Skeletal muscle cell (primary cell): ENCODE measurements at regions not wholly inside any gene's neighbourhood (a gene's known extent, or its start where the extent isn't known, plus 50 kb on each side); places are given as distances from the start of the nearest gene placed in this dataset.
"Not testable (repeated sequence)": the region's sequence is repeated elsewhere in the genome, so short reads cannot be mapped to it uniquely, and the experiment has no call there.

Experiments used
- DNase-seq: peaks from one replicate; pipeline ENCODE4 v3.0.0-alpha.2; 2010; ENCODE audit warnings: low read depth
- H3K4me3 ChIP-seq: 2 replicates; pipeline ENCODE4 v1.5.1; 2011; ENCODE audit warnings: low read depth, mild to moderate bottlenecking, control low read depth, low read length, moderate library complexity

- DNase-seq, result no peak
- no peak overlapping the region for H3K4me3 ChIP-seq
These were observed 650.0 kb downstream of the UTRN start for GRCh38 chr6:144935181-144935580.

DNA sequence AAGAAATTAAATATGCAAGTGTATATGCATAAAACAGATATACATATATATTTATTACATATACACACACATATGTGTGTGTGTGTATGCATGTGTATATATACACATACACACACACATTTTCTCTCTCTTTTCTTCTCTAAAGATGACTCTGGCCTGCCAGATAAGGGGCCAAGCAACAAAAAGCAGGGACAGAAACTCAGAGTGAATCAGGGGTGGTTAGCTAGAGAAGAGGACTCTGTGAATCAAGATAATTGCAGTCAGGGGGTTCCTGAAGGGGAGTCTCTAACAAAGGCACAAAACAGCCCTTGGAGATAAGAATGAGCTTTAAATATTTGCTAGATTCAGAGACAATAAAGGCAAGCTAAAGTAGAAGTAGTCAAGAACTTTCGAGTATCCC is 650.5 kb downstream of the UTRN start:
- DNase-seq, result no peak
- H3K4me3 ChIP-seq, result no peak overlapping the region

DNA sequence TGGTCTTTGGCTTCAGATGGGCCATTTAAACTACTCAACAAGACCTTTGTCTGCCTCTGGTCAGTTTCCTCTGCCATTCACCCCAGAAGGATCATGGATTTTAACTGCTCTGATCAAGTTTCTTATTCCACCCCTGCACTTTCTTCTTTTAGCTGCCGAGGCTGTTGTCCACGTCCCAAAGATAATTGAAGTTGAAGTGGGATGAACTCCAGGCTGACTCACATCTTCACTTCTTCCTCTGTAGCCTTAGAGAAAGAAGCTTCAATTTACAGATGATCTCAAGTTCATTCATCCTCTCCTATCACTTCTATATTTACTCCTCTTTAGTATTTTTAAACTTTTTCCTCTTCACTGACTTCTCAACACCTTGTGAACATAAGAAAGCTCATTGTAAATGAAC is 651.6 kb downstream of the UTRN start:
- DNase-seq, result no peak
- H3K4me3 ChIP-seq, result no peak overlapping the region

DNA sequence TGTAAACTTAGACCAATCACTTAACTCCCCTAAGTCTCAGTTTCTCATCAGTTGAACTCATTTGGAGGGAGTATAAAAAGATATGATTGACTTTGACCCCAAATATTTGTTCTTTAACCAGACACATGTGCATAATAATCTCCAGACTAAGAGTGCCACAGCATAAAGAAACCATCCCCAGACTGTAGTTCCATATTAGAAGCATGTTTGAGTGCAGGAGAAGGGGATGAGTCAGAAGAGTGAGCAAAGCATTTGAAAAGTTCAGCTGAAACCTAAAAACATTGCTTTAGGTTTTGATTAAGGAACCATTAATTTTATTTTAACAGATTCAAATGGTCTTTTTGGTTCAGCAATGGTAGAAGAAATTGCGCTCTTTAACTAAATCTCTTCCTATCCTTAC is 654.8 kb downstream of the UTRN start:
- no peak for DNase-seq
- no peak overlapping the region for H3K4me3 ChIP-seq

DNA sequence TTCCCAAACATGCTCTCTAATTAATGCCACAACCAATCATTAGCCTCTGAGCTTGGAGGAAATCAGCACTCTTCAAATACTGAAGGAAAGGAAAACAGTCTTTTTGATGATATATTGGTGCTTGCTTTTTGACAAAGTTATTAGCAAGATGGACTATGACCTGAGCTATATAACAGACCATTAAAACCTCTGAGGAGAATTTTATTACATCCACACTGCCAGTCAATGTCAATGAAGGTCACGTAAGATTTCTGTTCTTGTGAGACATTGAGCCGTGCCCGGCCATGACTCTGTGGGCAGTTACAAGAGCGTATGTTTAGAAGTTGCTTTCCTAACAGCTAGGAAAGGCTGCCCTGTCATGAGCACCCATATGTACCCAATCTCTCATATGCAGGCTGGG is 659.0 kb downstream of the UTRN start:
- H3K4me3 ChIP-seq, result no peak overlapping the region
- DNase-seq, result no peak

DNA sequence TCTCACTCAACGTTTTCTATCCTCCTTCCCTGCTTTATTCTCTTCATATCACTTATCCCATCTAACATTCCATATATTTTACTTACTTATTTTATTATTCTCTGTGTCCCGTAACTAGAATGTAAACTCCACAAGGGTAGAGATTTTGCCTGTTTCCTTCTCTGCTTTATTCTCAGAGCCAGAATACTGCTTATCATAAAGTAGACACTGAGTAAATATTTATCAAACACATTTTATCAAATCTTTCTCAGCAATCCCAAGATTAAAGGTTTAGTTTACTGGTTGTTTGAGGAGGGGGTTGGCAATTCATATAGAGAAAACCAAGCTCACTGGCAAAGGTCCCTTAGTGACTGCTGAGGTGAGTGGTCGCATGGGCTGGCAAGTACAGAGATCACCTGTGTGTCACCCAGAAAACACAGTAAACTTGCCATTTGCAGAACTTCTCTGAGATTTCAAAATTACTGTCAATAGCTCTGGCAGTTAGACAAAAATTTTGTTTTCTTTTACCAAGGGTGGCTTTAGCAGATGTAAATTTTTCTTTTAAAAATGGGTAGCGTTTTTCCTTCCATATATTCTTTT is 662.4 kb downstream of the UTRN start:
- no peak for DNase-seq
- H3K4me3 ChIP-seq, result no peak overlapping the region

GRCh38 chr6:144951730-144952437 is 666.7 kb downstream of the UTRN start:
- no peak for DNase-seq
- no peak overlapping the region for H3K4me3 ChIP-seq

GRCh38 chr6:144952456-144953240 is 667.5 kb downstream of the UTRN start:
- no peak overlapping the region for H3K4me3 ChIP-seq
- no peak for DNase-seq

GRCh38 chr6:144953552-144954240 is 668.6 kb downstream of the UTRN start:
- no peak for DNase-seq
- no peak overlapping the region for H3K4me3 ChIP-seq

DNA sequence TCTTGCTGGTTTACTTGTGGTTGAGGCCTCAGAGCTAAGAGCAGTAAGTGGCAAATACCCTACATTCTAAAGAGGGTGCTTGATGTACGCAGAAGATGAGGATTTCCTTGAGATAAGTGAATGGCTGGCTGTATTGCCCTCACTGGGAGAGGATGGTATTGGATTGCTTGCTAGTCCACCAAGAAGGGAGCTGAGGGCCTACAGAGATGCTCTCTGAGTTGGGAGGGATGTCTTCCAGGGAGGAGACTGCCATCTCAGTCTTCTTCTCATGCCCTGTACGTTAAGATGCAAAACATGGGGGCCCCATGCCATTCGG is 669.1 kb downstream of the UTRN start:
- no peak for DNase-seq
- no peak overlapping the region for H3K4me3 ChIP-seq

DNA sequence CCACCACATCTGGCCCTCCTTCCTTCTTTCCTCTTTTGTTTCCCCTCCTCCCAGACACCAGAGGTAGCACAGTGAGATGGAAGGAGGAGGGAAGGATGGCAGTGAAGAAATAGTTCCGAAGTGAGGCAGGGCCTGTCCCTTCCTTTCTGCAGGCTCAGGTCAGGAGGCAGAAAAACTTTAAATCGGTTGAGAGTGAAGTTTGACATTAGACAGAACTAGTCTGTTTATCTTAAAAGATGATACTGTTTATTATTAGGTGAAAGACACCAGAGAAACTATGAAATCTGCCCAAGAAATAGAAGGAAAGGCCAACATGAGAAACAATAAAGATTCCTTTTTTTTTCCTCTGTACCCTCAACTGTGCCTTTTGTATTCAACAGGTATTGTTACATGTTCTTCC is 670.3 kb downstream of the UTRN start:
- no peak for DNase-seq

GRCh38 chr6:144955859-144956258 is 670.7 kb downstream of the UTRN start:
- H3K4me3 ChIP-seq, result no peak overlapping the region
- DNase-seq, result no peak

More for the DNA sequence above, 670.3 kb downstream of the UTRN start:
- H3K4me3 ChIP-seq, result no peak overlapping the region

DNA sequence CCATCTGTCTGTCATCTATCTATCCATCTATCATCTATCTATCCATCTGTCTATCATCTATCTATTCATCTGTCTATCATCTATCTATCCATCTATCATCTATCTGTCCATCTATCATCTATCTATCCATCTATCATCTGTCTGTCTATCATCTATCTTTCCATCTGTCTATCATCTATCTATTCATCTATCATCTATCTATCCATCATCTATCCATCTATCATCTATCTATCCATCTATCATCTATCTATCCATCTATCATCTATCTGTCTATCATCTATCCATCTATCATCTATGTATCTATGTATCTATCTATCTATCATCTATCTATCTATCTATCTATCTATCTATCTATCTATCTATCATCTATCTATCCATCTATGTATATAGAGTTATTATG is 671.6 kb downstream of the UTRN start:
- H3K4me3 ChIP-seq, DNase-seq: not testable (repeated sequence)

DNA sequence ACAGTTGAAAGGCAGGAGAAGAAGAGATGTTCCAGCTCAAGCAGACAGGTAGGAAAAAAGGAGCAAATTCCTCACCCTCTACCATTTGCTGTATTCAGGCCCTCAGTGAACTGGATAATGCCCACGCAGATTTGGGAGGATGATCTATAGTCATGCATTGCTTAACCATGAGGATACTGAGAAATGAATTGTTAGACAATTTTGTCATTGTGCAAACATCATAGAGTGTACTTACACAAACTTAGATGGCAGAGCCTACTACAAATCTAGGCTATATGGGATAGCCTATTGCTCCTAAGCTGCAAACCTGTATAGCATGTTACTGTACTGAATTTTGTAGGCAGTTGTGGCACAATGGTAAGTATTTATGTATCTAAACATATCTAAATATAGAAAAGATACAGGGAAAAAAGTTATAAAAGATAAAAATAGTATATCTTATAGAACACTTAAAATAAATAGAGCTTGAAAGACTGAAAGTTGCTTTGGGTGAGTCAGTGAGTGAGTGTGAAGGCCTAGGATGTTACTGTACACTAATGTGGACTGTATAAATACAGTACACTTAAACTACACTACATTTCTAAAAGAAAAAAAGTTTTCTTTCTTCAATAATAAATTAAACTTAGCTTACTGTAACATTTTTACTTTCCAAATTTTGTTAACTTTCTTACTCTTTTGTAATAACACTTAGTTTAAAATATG is 672.3 kb downstream of the UTRN start:
- no peak overlapping the region for H3K4me3 ChIP-seq
- DNase-seq, result no peak

GRCh38 chr6:144969154-144969553 is 684.0 kb downstream of the UTRN start:
- no peak overlapping the region for H3K4me3 ChIP-seq
- DNase-seq, result no peak

- DNase-seq, result no peak
- H3K4me3 ChIP-seq, result no peak overlapping the region
These were observed 684.6 kb downstream of the UTRN start for GRCh38 chr6:144969602-144970272.

GRCh38 chr6:144977250-144977864 is 692.2 kb downstream of the UTRN start:
- DNase-seq, H3K4me3 ChIP-seq: not testable (repeated sequence)

GRCh38 chr6:144978208-144978607 is 693.1 kb downstream of the UTRN start:
- no peak for DNase-seq
- H3K4me3 ChIP-seq, result no peak overlapping the region

- DNase-seq, result no peak
- H3K4me3 ChIP-seq, result no peak overlapping the region
These were observed 701.1 kb downstream of the UTRN start for GRCh38 chr6:144986271-144986670.
